Cerebellar cortex (tissue), 1 donor: ENCODE measurements at regions not wholly inside any gene's neighbourhood (a gene's known extent, or its start where the extent isn't known, plus 50 kb on each side); places are given as distances from the start of the nearest gene placed in this dataset.

Source experiments
- DNase-seq: peaks from one replicate; pipeline ENCODE4 v3.0.0-alpha.2; 2015; ENCODE audit warnings: low spot score

DNA sequence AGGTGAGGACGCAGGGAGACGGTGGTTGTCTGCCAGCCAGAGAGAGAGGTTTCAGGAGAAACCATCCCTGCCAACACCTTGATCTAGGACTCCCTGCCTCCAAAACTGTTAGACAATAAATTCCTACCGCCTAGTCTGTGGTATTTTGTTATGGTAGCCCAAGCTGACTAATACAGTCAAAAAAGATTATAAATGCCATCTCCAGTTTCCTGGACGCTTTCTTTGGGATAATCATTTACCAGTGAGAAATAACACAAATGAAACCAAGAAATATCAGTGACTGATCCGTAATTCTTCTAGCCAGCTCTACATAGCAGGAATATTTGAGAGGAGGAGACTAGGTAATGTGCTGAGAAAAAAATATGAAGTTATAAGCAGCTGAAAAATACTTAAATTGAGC is 707.8 kb upstream of the LMCD1 start:
- DNase-seq: no peak

DNA sequence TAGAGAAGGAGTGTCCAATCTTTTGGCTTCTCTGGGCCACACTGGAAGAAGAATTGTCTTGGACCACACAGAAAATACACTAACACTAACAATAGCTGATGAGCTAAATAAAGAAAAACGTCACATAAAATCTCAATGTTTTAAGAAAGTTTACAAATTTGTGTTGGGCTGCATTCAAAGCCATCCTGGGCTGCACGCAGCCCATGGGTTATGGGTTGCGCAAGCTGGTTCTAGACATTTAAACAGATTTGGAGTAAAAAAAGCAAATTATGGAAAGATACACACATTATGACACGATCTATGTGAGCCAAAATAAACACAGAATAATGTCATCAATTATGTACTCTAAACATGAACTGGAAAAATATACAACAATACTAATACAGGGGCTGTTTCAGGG is 703.3 kb upstream of the LMCD1 start:
- no peak for DNase-seq

DNA sequence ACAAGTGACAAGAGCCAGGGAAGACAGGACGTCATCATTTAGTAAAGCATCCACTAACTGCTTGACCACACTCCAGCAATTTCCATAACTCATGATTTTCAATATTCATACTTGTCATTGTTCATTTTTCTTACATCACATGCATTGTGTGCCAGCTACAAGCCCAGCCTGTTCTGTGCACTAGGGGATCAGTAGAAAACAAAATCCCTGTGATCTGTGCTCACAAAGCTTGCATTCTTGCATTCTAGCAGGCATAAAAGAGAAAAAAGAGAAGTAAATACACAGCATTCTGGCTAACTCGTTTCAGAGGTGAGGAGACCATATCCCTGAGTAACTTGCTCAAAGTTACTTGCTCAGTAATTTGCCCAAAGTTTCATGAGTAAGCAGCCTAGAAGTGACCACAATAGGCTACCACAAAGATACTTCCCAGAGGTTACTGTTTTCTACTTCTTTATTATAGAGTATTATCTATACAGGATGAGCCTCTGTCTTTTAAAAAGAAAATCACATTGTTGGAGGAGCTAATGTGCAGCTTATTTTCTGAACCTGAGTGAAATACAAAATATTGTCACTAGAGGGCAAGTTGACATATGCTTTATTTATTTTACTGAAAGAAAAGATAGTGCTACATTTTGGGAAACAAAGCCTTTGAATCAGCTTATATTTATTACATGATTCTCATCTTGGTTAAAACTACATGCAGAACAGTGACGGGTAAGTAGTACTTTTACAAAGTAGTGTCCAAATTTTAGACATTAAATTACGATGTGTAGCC is 701.4 kb upstream of the LMCD1 start:
- no peak for DNase-seq

DNA sequence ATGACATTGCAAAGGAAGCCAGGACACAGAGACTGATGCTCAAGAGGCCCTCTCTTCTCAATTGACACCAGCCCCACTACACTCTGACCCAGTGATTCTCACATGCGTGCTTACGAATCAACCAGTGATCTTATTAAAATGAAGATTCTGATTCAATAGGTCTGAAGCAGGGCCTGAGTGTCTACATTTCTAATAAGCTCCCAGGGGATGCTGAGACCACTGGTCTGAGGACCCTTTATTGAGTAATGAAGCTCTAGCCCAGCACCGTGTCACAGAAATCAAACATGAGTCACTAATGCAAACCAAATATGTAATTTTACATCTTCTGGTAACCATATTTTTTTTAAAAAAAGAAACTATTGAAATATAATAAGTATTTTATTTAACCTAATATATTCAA is 689.1 kb upstream of the LMCD1 start:
- no peak for DNase-seq

DNA sequence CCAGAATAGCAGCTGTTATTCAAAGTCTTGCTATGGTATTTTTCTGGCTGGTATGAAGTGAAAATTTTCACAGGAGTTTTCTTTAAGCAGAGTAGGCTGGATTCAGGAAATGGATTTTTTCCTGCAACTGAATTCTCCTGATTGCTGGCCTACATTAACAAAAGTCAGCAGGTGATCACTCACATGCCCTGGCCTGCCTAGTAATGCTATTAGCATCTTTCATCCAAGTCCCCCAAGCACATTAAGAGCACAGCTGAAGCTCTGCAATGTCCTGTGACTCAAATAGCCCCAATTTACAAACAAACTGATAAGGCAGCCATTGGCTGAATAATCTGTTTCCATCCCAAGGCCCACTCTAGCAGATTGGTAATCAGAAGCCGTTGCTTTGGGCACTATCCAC is 688.3 kb upstream of the LMCD1 start:
- peak; percentile 4 for DNase-seq

DNA sequence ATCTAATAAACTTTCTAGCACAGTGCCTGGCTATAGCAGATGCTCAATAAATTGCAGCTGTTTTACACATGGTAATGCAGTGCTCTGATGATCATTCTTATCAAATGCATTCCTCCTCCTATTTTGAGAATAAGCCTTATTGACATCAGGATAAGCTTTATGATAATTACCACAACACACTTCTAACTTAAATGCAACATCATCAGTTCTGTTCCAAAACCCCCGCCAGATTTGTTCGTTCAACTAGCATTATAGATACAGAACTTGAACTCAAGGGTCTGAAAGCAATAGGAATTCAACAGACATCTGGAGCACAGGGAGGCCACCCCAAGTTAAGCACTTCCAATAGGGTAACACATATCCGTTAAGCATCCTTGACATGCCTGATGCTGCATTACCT is 684.4 kb upstream of the LMCD1 start:
- no peak for DNase-seq

DNA sequence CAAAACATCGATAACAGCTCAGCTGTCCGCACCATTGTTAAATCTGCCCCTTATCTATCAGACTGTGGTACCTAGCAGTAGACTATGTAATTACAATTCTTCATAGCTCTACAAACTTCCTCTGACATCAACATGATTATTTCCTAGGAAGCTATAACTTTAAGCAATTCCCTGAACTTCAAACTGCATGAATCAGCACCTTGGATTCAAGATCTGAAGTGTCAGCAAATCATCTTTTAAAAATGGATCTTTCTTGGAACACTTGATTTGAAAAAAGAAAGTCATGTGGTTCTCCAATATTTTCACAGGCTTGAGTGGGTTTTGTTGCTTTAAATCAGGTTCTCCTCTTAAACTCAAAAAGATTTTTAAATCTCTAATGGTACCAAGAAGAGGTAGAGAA is 680.7 kb upstream of the LMCD1 start:
- DNase-seq: no peak

GRCh38 chr3:7821858-7822257 is 679.8 kb upstream of the LMCD1 start:
- DNase-seq: no peak

GRCh38 chr3:7841451-7841850 is 660.2 kb upstream of the LMCD1 start:
- no peak for DNase-seq

GRCh38 chr3:7843441-7843840 is 658.2 kb upstream of the LMCD1 start:
- no peak for DNase-seq

DNA sequence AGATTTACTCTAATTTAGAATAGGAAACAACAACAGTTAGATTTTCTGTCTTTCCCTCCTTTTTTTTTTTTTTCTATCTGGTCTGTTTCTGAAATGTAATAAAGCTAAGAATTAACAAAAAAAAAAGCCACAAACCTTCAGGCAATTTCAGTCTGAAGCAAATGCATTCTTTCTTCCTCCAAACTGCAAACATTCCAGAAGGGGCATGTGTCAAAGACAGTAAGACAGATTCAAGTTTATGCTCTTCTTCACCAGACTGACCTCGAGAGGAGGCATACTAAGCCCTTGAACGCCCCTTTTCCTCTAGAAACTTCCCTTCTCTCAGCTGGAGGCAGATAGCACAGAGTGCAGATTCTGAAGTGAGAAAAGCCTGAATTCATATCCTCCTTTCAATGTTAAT is 654.6 kb upstream of the LMCD1 start:
- no peak for DNase-seq

DNA sequence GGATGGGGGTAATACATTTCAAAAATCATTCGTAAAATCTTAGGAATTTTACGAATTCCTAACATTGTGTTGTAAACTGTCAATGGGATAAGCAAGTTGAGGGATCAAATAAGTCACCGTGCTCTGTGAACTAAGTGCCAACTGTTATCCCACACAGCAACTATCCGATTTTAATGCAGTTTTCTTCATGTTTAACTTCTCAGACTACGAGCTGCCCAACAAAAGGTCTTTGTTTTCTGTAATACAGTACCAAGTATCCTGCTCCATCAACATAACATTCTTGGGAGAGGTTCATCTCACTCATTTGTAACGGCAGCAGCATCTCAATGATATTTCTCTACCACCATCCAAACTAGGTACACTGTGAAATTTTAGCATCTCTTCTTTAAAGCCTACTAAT is 654.1 kb upstream of the LMCD1 start:
- no peak for DNase-seq

DNA sequence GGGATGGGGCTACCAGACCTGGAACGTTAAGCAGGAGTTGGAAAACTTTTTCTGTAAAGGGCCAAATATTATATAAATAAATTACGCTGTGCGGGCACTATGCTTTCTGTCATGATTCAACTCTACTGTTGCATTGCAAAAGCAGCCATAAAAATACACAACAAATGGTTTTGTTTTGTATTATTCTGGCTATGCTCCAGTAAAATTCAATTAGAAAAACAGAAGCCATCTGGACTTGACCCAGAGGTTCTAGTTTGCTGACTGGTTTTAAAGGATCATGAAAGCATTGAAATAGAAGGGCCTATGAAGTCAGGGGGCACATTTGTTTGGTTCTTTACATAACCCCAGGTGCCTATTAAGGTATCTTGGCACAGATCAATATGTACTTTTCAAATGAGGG is 647.4 kb upstream of the LMCD1 start:
- DNase-seq: no peak

- DNase-seq: no peak
Observed at GRCh38 chr3:7854721-7855120, 646.9 kb upstream of the LMCD1 start.

- DNase-seq: no peak
Observed at GRCh38 chr3:7865611-7866010, 636.0 kb upstream of the LMCD1 start.

- DNase-seq: no peak
Observed at GRCh38 chr3:7867587-7867986, 634.0 kb upstream of the LMCD1 start.

DNA sequence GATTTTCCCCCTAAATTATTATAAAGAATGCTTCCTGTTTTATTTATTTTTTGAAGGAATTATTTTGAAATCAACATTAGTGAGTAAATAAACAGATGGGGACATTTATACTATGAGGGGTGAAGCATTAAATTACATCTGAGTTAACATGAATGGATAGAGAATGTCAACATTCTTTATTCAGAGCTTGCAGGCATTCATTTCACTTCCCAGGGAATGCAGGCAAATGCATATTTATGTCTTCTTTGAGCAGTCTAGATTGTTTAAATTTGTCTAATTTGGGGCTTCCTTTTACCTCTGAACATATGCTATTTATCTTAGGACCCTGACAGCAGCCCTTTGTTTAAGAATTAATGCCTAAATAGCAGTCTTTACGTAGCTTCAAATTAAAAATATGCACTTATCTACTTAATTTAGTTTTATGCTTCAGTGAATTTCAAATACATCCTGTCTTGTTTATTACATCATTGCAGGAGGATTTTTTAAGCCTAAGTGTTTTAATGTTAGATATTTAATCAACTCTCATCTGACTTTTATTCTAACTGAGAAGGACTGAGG is 630.5 kb upstream of the LMCD1 start:
- no peak for DNase-seq

GRCh38 chr3:7874116-7874515 is 627.5 kb upstream of the LMCD1 start:
- no peak for DNase-seq

- DNase-seq: no peak
Observed at GRCh38 chr3:7875925-7876324, 625.7 kb upstream of the LMCD1 start.

- DNase-seq: no peak
Observed at GRCh38 chr3:7876741-7877297, 624.8 kb upstream of the LMCD1 start.

GRCh38 chr3:7877312-7877711 is 624.3 kb upstream of the LMCD1 start:
- DNase-seq: no peak

GRCh38 chr3:7879572-7879971 is 622.1 kb upstream of the LMCD1 start:
- no peak for DNase-seq

- DNase-seq: no peak
Observed at GRCh38 chr3:7881946-7882345, 619.7 kb upstream of the LMCD1 start.

- no peak for DNase-seq
Observed at GRCh38 chr3:7897655-7898054, 604.0 kb upstream of the LMCD1 start.
